HTR-8/SVneo (cell line): ENCODE measurements at regions not wholly inside any gene's neighbourhood (a gene's known extent, or its start where the extent isn't known, plus 50 kb on each side); places are given as distances from the start of the nearest gene placed in this dataset.

Experiments used
- DNase-seq: peaks from one replicate; pipeline ENCODE4 v3.0.0; 2011; ENCODE audit warnings: low spot score, mixed read lengths; ENCODE audit not compliant: insufficient read length
- FAIRE-seq: peaks from 2 replicates; lab custom pipeline; 2011; peaks lifted over from hg19 to GRCh38; lab: Jason Lieb, UNC

GRCh38 chr19:29367791-29368222 lies 154.9 kb upstream of the UQCRFS1 start:
- FAIRE-seq = no peak
- no peak for DNase-seq

GRCh38 chr19:29370276-29370675 lies 155.5 kb upstream of the VSTM2B start:
- no peak for FAIRE-seq
- no peak for DNase-seq

- FAIRE-seq = no peak
- no peak for DNase-seq
Measured at GRCh38 chr19:29371251-29372090, 154.3 kb upstream of the VSTM2B start.

- DNase-seq = no peak
- no peak for FAIRE-seq
Measured at GRCh38 chr19:29372091-29372415, 153.7 kb upstream of the VSTM2B start.

- FAIRE-seq (no peak), DNase-seq (no peak)
Measured at GRCh38 chr19:29372461-29372860, 153.3 kb upstream of the VSTM2B start.

GRCh38 chr19:29372921-29373797 lies 152.6 kb upstream of the VSTM2B start:
- FAIRE-seq (no peak), DNase-seq (no peak)

GRCh38 chr19:29375429-29376119 lies 150.2 kb upstream of the VSTM2B start:
- FAIRE-seq (no peak), DNase-seq (no peak)

- FAIRE-seq (no peak), DNase-seq (no peak)
Measured at GRCh38 chr19:29376855-29377354, 148.9 kb upstream of the VSTM2B start.

- FAIRE-seq (no peak), DNase-seq (no peak)
Measured at GRCh38 chr19:29378126-29378525, 147.7 kb upstream of the VSTM2B start.

GRCh38 chr19:29378543-29379080 lies 147.2 kb upstream of the VSTM2B start:
- DNase-seq (no peak), FAIRE-seq (no peak)

GRCh38 chr19:29379257-29380021 lies 146.4 kb upstream of the VSTM2B start:
- FAIRE-seq (no peak), DNase-seq (no peak)

GRCh38 chr19:29380581-29380980 lies 145.2 kb upstream of the VSTM2B start:
- no peak for FAIRE-seq
- no peak for DNase-seq

GRCh38 chr19:29381353-29382203 lies 144.2 kb upstream of the VSTM2B start:
- DNase-seq = no peak
- FAIRE-seq = no peak

- no peak for DNase-seq
- no peak for FAIRE-seq
Measured at GRCh38 chr19:29383696-29384095, 142.1 kb upstream of the VSTM2B start.

- FAIRE-seq (no peak), DNase-seq (no peak)
Measured at GRCh38 chr19:29384656-29385055, 141.1 kb upstream of the VSTM2B start.

GRCh38 chr19:29385191-29385795 lies 140.5 kb upstream of the VSTM2B start:
- FAIRE-seq (no peak), DNase-seq (no peak)

GRCh38 chr19:29386970-29387369 lies 138.8 kb upstream of the VSTM2B start:
- no peak for DNase-seq
- no peak for FAIRE-seq

- FAIRE-seq = no peak
Measured at GRCh38 chr19:29387586-29387985, 138.2 kb upstream of the VSTM2B start.

More at GRCh38 chr19:29387586-29387985, 138.2 kb upstream of the VSTM2B start:
- no peak for DNase-seq
